ENCODE measurements at regions not wholly inside any gene's neighbourhood (a gene's known extent, or its start where the extent isn't known, plus 50 kb on each side); places are given as distances from the start of the nearest gene placed in this dataset.

DNA sequence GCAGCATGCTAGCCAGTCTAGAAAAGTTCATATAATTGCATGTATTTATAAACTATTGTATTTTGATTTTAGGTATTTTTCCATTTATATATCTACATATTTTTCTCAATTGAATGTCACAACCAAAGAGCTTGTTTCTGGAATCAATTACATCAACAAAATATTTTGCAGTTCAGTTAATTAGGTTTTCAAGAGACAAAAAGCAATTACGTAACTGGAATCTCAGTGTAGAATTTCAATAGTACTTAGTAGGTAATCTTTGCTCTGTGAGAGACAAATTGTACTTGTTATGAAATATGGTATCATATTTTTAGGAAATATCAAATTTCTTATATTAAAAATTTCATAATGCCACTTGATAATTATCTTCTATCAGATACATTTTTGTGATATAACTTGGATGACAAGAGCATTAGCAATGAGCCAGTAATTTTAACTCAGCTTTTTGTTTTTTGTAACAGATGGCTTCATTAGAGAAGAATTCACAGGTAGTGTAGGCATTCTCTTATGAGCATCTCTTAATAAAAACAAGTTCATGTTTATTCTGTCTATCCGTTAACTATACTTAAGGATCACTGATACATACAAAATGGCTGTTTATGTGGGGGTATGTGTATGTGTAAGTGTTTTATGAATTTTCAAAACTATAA lies 774.7 kb downstream of the C12orf50 start:
- H3K23ac ChIP-seq (ENCODE audit: insufficient read length, low read depth, low read length), result no peak overlapping the region
- H3K18ac ChIP-seq (ENCODE audit: insufficient read length, low read depth, low read length), result no peak overlapping the region
- no peak overlapping the region for H3K27ac ChIP-seq (ENCODE audit: insufficient read length, low read depth, low read length)
- H3K56ac ChIP-seq (ENCODE audit: insufficient read length, low read depth, low read length), result no peak overlapping the region
- H2BK15ac ChIP-seq (ENCODE audit: low read depth, low read length), result no peak overlapping the region
- H3K4ac ChIP-seq (ENCODE audit: low read depth, low read length), result no peak overlapping the region
- no peak overlapping the region for H2BK20ac ChIP-seq (ENCODE audit: low read depth, low read length, poor library complexity, severe bottlenecking)
- no peak overlapping the region for H2BK120ac ChIP-seq (ENCODE audit: low read depth, low read length, poor library complexity, severe bottlenecking)
- H4K20me1 ChIP-seq (ENCODE audit: control insufficient read depth, insufficient read depth, insufficient read length), result no peaks in the 10 kb centered on the region
- Mint-ChIP-seq H3K36me3 (ENCODE audit: insufficient read depth in 1 of 3, low read depth in 3 of 3) (peaks cover 2 to 10% (median 5%) of the 10 kb centered on the region in 3 experiments; a peak in 6 of 7 replicates), H3K27me3 (ENCODE audit: low read depth) (no peaks in the 10 kb centered on the region), H3K4me1 (no peaks in the 10 kb centered on the region), H3K27ac (no peak overlapping the region), H3K9me3 (peaks cover 2 to 8% of the 10 kb centered on the region in 2 experiments; a peak in 3 of 5 replicates), H3K4me3 (no peak overlapping the region)
- no CpG with 5 or more reads among the region's 2 CpGs for WGBS (ENCODE audit: extremely low coverage, insufficient read length, low lambda C conversion rate)
- TF ChIP-seq, protein P1, sequence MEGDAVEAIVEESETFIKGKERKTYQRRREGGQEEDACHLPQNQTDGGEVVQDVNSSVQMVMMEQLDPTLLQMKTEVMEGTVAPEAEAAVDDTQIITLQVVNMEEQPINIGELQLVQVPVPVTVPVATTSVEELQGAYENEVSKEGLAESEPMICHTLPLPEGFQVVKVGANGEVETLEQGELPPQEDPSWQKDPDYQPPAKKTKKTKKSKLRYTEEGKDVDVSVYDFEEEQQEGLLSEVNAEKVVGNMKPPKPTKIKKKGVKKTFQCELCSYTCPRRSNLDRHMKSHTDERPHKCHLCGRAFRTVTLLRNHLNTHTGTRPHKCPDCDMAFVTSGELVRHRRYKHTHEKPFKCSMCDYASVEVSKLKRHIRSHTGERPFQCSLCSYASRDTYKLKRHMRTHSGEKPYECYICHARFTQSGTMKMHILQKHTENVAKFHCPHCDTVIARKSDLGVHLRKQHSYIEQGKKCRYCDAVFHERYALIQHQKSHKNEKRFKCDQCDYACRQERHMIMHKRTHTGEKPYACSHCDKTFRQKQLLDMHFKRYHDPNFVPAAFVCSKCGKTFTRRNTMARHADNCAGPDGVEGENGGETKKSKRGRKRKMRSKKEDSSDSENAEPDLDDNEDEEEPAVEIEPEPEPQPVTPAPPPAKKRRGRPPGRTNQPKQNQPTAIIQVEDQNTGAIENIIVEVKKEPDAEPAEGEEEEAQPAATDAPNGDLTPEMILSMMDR (conservative IDR thresholded peaks at IDR 0.05), result no peak
- H4K91ac ChIP-seq (ENCODE audit: insufficient read length, low read depth, low read length), result no peak overlapping the region
- H3K4me1 ChIP-seq (ENCODE audit: insufficient read depth, low read length), result no peaks in the 10 kb centered on the region
- H2BK12ac ChIP-seq (ENCODE audit: insufficient read length, low read depth, low read length), result no peak overlapping the region
- no peak overlapping the region for H3K4me2 ChIP-seq (ENCODE audit: insufficient read depth, insufficient read length, low read length)
- H2AK5ac ChIP-seq (ENCODE audit: insufficient read length, low read length), result no peak overlapping the region
- no peak overlapping the region for H3T11ph ChIP-seq (ENCODE audit: low read length)
- no peaks in the 10 kb centered on the region for H3K27me3 ChIP-seq (ENCODE audit: insufficient read depth, low read length)
- no peaks in the 10 kb centered on the region for H3K79me1 ChIP-seq (ENCODE audit: insufficient read depth, low read depth, low read length, poor library complexity, severe bottlenecking)
- no peak overlapping the region for H4K8ac ChIP-seq (replicated peaks; ENCODE audit: insufficient read length, low read depth, low read length)
- no peak for DNase-seq
- no peak overlapping the region for H2BK5ac ChIP-seq (ENCODE audit: insufficient read length, low read length)
- H3K23me2 ChIP-seq (ENCODE audit: insufficient read length, low read depth, low read length, poor library complexity, severe bottlenecking), result no peaks in the 10 kb centered on the region
- H4K5ac ChIP-seq (ENCODE audit: insufficient read length, low read depth, low read length), result no peak overlapping the region
- no peak overlapping the region for H3K9ac ChIP-seq (ENCODE audit: extremely low read depth, insufficient read length, low read length)
- H3K14ac ChIP-seq (ENCODE audit: insufficient read depth, low read length), result no peak overlapping the region
- no peaks in the 10 kb centered on the region for H3K9me3 ChIP-seq (ENCODE audit: control insufficient read depth, low read depth, low read length)
- H3K79me2 ChIP-seq (ENCODE audit: insufficient read depth, low read length), result no peaks in the 10 kb centered on the region
- H2AFZ ChIP-seq (ENCODE audit: low read length), result no peak overlapping the region
